NCI-H1417 (cell line): ENCODE measurements at regions not wholly inside any gene's neighbourhood (a gene's known extent, or its start where the extent isn't known, plus 50 kb on each side); places are given as distances from the start of the nearest gene placed in this dataset.

Experiments used
- DNase-seq, 3 experiments: peaks; one replicate each; lab custom pipeline; 2025; lab: John Stamatoyannopoulos, UW

- DNase-seq: no peak
Measured at GRCh38 chr22:49302150-49302460, 525.6 kb downstream of the BRD1 start.

- DNase-seq: no peak
Measured at GRCh38 chr22:49301398-49302149, 526.1 kb downstream of the BRD1 start.

- no peak for DNase-seq
Measured at GRCh38 chr22:49300951-49301397, 526.7 kb downstream of the BRD1 start.

- DNase-seq: no peak
Measured at GRCh38 chr22:49300241-49300640, 527.4 kb downstream of the BRD1 start.

GRCh38 chr22:49299821-49300231 is 527.8 kb downstream of the BRD1 start:
- peak in 1 of 3 experiments; percentile 22 for DNase-seq

GRCh38 chr22:49298834-49299750 is 528.6 kb downstream of the BRD1 start:
- no peak for DNase-seq

- no peak for DNase-seq
Measured at GRCh38 chr22:49297871-49298721, 529.6 kb downstream of the BRD1 start.

GRCh38 chr22:49297286-49297870 is 530.3 kb downstream of the BRD1 start:
- DNase-seq: no peak

GRCh38 chr22:49296561-49296960 is 531.1 kb downstream of the BRD1 start:
- no peak for DNase-seq

GRCh38 chr22:49295851-49296560 is 531.7 kb downstream of the BRD1 start:
- DNase-seq: no peak

GRCh38 chr22:49295465-49295743 is 532.3 kb downstream of the BRD1 start:
- DNase-seq: no peak

- DNase-seq: no peak
Measured at GRCh38 chr22:49294656-49295464, 532.8 kb downstream of the BRD1 start.

- DNase-seq: no peak
Measured at GRCh38 chr22:49292909-49293308, 534.8 kb downstream of the BRD1 start.

- no peak for DNase-seq
Measured at GRCh38 chr22:49291781-49292180, 535.9 kb downstream of the BRD1 start.

- no peak for DNase-seq
Measured at GRCh38 chr22:49291169-49291568, 536.5 kb downstream of the BRD1 start.

- DNase-seq: no peak
Measured at GRCh38 chr22:49290711-49291110, 537.0 kb downstream of the BRD1 start.

- no peak for DNase-seq
Measured at GRCh38 chr22:49289822-49290679, 537.6 kb downstream of the BRD1 start.

GRCh38 chr22:49286181-49286760 is 541.4 kb downstream of the BRD1 start:
- DNase-seq: no peak

- no peak for DNase-seq
Measured at GRCh38 chr22:49284931-49285330, 542.7 kb downstream of the BRD1 start.
